T-helper 1 cell treated with Interleukin-12 subunit alpha and Interleukin-12 subunit beta and Interleukin-4 antibody, amounts not matched to agents 30 μg/mL and 1 μg/mL, for 36 hours (primary cell): ENCODE measurements at regions not wholly inside any gene's neighbourhood (a gene's known extent, or its start where the extent isn't known, plus 50 kb on each side); places are given as distances from the start of the nearest gene placed in this dataset.

ENCODE experiments used
- H3K27ac Mint-ChIP-seq: one replicate; pipeline ENCODE4 v1.8.0; 2021; ENCODE audit warnings: mild to moderate bottlenecking, mixed read lengths
- H3K27me3 Mint-ChIP-seq: one replicate; pipeline ENCODE4 v1.8.0; 2021; ENCODE audit warnings: low read depth, mixed read lengths
- H3K36me3 Mint-ChIP-seq: one replicate; pipeline ENCODE4 v1.8.0; 2021; ENCODE audit warnings: low read depth, mixed read lengths
- H3K4me1 Mint-ChIP-seq: one replicate; pipeline ENCODE4 v1.8.0; 2021; ENCODE audit warnings: low read depth, mixed read lengths
- H3K4me3 Mint-ChIP-seq: one replicate; pipeline ENCODE4 v1.8.0; 2021; ENCODE audit warnings: mild to moderate bottlenecking, moderate library complexity, mixed read lengths
- H3K9me3 Mint-ChIP-seq: one replicate; pipeline ENCODE4 v1.8.0; 2021; ENCODE audit warnings: mixed read lengths

DNA sequence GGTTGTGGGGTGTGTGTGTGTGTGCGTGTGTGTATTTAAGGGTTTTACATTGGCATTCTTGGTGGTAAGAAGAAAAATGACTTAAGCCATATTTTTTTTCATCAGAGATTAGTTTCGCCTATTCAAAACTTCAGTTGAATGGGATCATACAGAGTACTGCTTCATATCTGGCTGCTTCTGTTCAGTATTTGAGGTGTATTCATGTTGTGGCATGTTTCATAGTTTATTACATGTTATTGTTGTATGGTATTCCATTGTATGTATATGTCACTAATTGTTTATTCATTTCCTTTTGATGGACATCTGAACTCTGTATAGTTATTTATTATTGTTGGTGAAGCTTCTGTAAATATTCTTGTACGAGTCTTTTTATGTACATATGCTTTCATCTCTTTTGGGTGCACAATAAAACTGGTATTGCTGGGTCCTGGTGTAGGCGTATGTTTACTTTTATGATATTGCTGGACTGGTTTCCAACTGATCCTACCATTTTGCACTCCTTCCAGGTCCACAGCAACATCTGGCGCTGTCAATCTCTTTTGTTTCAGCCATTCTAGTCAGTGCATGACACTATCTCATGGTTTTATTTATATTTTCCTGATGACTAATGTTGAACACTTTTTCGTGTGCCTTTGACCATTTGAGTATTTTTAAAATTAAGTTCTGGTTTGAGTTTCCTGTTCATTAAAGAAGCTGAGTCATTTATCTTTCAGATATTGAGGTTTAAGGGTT lies 77.4 kb upstream of the MAF start:
- Mint-ChIP-seq H3K27ac (no peak overlapping the region), H3K27me3 (peaks cover 9% of the 10 kb centered on the region), H3K4me1 (no peaks in the 10 kb centered on the region), H3K36me3 (no peaks in the 10 kb centered on the region), H3K4me3 (no peak overlapping the region), H3K9me3 (no peaks in the 10 kb centered on the region)

GRCh38 chr16:79673635-79674034 lies 73.1 kb upstream of the MAF start:
- Mint-ChIP-seq H3K4me3 (no peak overlapping the region), H3K36me3 (no peaks in the 10 kb centered on the region), H3K4me1 (no peaks in the 10 kb centered on the region), H3K27me3 (peaks cover 9% of the 10 kb centered on the region), H3K27ac (no peak overlapping the region), H3K9me3 (peaks cover 27% of the 10 kb centered on the region)

DNA sequence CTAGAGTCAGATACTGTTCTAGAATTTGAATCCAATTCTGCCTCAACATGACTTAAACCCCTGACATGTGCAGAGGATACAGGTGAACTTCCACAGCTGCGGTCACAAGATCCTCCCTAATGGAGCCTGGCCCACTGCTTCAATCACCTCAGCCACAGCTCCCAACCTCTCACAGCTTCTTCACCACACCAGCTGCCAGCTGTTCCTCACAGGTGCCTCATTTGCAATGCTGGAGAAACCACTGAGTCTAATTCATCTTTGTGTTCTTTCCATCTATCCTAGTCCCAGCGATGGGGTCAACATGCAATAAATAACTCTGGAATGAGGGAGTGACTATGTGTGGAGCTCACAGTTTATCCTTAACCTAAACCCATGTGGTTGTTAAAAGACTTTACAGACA lies 72.0 kb upstream of the MAF start:
- no peak overlapping the region for H3K4me3 Mint-ChIP-seq
- peaks cover 2% of the 10 kb centered on the region for H3K4me1 Mint-ChIP-seq
- H3K27ac Mint-ChIP-seq: no peak overlapping the region
- H3K36me3 Mint-ChIP-seq: no peaks in the 10 kb centered on the region
- H3K9me3 Mint-ChIP-seq: peaks cover 30% of the 10 kb centered on the region
- H3K27me3 Mint-ChIP-seq: peaks cover 6% of the 10 kb centered on the region

DNA sequence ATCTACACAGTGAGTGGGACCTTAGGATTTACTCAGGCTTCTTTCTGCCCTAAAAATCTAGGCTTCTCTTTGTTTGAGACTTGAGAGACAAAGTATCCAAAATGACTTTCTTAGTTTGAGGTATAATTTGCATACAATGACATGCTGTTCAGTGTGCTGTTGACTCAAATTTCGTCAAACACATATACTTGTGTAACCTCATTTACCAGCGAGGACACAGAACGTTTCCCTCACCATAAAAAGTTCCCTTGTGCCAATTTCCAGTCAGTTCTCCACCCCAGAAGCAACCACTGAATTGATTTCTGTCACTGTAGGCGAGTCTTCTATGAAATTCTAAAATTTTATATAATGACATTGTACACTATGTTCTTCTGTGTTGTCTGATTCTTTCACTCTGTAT lies 68.0 kb upstream of the MAF start:
- no peaks in the 10 kb centered on the region for H3K36me3 Mint-ChIP-seq
- H3K27ac Mint-ChIP-seq: no peak overlapping the region
- peaks cover 2% of the 10 kb centered on the region for H3K4me1 Mint-ChIP-seq
- peaks cover 7% of the 10 kb centered on the region for H3K27me3 Mint-ChIP-seq
- peaks cover 30% of the 10 kb centered on the region for H3K9me3 Mint-ChIP-seq
- no peak overlapping the region for H3K4me3 Mint-ChIP-seq

- H3K4me1 Mint-ChIP-seq: peaks cover 2% of the 10 kb centered on the region
- peaks cover 32% of the 10 kb centered on the region for H3K9me3 Mint-ChIP-seq
- no peaks in the 10 kb centered on the region for H3K36me3 Mint-ChIP-seq
- H3K27me3 Mint-ChIP-seq: peaks cover 10% of the 10 kb centered on the region
- H3K27ac Mint-ChIP-seq: no peak overlapping the region
- H3K4me3 Mint-ChIP-seq: no peak overlapping the region
Measured at GRCh38 chr16:79665970-79666369, 65.4 kb upstream of the MAF start.

DNA sequence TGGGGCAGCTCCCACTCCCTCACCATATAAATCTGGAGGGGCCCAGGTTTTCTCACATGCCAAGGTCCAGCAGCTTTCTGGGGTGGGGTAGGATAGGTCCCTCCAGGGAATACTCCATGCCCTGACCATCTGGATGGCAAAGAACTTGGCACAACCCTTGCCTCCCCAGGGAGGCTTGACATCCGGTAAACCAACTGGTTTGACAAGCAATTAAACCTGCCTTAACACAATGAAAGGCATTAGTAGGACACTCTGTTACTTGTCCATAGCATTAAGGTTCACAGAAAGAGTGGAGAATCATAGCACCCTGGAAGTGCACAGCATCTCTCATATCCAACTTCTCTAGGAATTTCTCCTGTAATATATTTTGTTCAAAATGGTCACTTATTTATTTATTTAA lies 63.9 kb upstream of the MAF start:
- Mint-ChIP-seq H3K36me3 (no peaks in the 10 kb centered on the region), H3K27me3 (peaks cover 10% of the 10 kb centered on the region), H3K9me3 (peaks cover 21% of the 10 kb centered on the region), H3K4me1 (peaks cover 2% of the 10 kb centered on the region), H3K27ac (no peak overlapping the region), H3K4me3 (no peak overlapping the region)

DNA sequence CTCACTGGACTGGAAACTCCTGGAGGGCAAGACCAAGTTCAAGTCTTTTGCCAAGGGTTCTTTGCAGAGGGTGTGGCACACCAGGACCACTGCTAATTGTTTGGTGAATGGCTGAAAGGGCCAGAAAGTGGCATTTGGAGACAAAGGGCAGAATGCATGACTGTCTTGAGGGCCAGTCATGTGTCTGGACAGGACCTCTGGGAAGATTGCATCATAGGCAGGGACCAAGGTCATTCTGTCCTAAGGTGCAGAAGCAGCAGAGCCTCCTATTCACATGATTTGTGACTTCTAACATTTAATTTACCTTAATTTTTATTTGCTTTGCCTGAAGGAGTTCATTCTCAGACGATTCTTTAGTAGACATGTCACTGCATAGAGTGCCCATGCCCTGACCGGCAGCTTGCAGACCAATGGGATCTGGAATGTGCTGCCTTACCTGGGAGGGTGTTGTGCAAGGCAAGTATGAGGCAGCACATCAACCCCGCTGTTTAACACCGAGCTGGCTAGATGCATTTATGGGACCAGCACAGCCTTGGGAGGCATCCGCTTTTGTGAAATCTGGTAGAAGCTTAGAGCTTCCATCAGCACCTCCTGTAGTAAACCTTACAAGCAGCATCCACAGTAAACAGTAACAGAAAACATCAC lies 62.3 kb upstream of the MAF start:
- no peak overlapping the region for H3K4me3 Mint-ChIP-seq
- H3K9me3 Mint-ChIP-seq: peaks cover 11% of the 10 kb centered on the region
- peaks cover 10% of the 10 kb centered on the region for H3K27me3 Mint-ChIP-seq
- H3K36me3 Mint-ChIP-seq: no peaks in the 10 kb centered on the region
- no peak overlapping the region for H3K27ac Mint-ChIP-seq
- no peaks in the 10 kb centered on the region for H3K4me1 Mint-ChIP-seq

- Mint-ChIP-seq H3K9me3 (peaks cover 11% of the 10 kb centered on the region), H3K4me3 (no peak overlapping the region), H3K27ac (no peak overlapping the region), H3K4me1 (no peaks in the 10 kb centered on the region), H3K36me3 (no peaks in the 10 kb centered on the region), H3K27me3 (peaks cover 10% of the 10 kb centered on the region)
Measured at GRCh38 chr16:79662122-79662521, 61.6 kb upstream of the MAF start.

GRCh38 chr16:79661578-79661977 lies 61.0 kb upstream of the MAF start:
- Mint-ChIP-seq H3K27me3 (peaks cover 10% of the 10 kb centered on the region), H3K27ac (no peak overlapping the region), H3K9me3 (peaks cover 11% of the 10 kb centered on the region), H3K4me3 (no peak overlapping the region), H3K4me1 (no peaks in the 10 kb centered on the region), H3K36me3 (no peaks in the 10 kb centered on the region)

DNA sequence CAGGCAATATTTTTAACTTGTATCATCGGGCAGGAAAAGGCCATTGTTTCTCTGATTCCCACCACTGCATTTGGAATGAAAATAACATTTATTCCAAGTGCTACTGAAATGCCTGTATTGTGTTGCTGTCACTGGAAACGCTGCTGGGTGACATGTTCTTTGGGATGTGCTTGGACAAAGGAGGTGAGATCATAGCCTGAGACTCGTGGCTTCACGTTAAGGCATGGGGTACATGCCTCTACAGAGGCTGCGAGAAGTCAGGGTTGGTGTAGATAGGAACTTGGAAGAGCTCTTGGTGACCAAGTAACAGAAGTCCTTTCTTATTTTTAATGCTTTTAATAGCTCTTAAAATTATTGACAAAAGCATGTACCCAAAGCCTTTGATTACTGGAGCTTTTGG lies 58.8 kb upstream of the MAF start:
- Mint-ChIP-seq H3K27me3 (peaks cover 10% of the 10 kb centered on the region), H3K4me3 (no peak overlapping the region), H3K27ac (no peak overlapping the region), H3K4me1 (no peaks in the 10 kb centered on the region), H3K9me3 (peaks cover 11% of the 10 kb centered on the region), H3K36me3 (no peaks in the 10 kb centered on the region)

DNA sequence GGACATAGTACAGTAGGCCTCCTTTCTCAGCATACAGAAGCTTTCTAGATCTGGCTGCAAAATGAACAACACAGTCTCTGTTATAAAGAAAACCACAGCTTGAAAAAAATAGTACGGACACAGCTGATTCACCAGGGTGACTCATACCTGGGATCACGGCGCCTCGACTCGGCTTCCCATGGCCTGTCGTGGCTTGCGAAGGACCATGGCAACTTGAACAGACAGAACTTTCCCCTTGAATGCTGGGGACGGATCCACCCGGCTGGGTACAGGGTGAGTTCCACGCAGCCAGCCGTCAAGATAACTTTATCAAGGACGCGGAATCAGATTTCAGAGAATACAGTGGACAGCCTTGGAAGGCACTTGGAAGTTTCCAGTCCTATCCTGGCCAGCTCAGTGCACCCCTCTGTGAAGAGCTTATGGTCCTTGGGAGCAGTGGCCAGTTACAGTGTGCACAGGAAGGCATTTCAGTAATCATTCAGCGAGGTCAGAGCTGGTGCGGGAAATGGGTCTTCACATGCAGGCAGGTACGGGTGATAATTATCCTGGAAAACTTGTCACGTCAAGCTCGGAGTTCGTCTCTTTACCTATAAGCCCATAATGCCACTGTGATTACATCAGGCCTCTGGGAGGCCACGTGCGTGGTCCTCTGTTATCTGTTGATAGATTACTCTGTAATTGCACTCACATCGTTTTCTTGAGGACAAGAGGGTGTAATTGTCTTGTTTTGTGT lies 57.9 kb upstream of the MAF start:
- Mint-ChIP-seq H3K9me3 (peaks cover 11% of the 10 kb centered on the region), H3K4me3 (no peak overlapping the region), H3K27me3 (peaks cover 6% of the 10 kb centered on the region), H3K36me3 (no peaks in the 10 kb centered on the region), H3K27ac (no peak overlapping the region), H3K4me1 (no peaks in the 10 kb centered on the region)

DNA sequence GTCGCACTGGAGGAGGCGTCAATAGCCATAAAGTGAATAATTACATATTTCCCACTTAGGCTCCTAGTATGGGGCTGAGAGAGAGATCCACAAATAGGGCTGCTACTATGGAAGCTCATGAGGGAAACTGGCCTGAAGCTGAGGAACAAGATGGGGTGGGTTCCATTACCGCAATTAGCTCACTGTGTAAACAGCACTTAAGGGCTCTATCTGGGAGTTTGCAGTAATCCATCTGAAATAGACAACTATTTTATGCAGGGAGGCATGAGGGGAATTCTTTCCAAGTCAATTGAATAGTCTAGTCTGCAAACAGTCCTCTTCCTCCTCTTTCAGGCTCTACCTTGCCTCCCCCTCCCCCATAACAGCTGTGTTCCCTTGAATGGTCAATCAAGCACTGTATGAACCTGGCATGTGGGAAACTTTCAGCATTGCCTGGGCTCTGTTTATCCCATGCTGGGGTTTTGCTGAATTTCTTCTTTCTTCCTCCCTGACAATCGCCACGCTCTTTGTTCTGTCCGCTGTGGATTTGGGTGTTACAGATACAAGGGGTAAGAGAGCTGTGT lies 56.1 kb upstream of the MAF start:
- Mint-ChIP-seq H3K36me3 (no peaks in the 10 kb centered on the region), H3K27ac (no peak overlapping the region), H3K9me3 (peaks cover 6% of the 10 kb centered on the region), H3K27me3 (peaks cover under 1% of the 10 kb centered on the region), H3K4me1 (peaks cover 4% of the 10 kb centered on the region), H3K4me3 (no peak overlapping the region)

DNA sequence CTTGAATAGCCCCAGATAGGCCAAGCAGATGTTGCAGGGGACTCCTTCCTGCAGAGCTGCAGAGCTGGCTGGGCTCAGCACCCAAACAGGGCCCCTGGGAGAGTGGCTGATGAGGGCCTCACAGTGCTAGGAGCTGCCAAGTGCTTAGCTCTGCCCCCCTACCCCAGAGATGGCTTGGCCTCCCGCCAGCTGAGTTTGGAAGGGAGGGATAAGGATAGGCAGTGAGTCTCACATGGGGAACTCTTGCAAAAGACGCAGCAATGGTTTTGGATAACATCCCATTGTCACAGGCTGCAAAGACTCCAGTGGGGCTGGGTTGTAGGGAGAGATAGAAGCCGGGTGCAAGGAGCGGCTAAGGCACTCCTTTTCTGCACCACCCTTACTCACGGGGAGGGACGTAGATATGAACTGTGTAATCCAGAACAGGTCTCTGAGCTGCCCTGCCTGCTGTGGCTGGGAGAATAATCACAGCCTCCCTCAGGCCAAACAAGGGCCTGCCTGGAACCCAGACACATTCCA lies 52.9 kb upstream of the MAF start:
- Mint-ChIP-seq H3K27ac (no peak overlapping the region), H3K9me3 (no peaks in the 10 kb centered on the region), H3K36me3 (no peaks in the 10 kb centered on the region), H3K4me3 (no peak overlapping the region), H3K27me3 (peaks cover 5% of the 10 kb centered on the region), H3K4me1 (peaks cover 4% of the 10 kb centered on the region)

DNA sequence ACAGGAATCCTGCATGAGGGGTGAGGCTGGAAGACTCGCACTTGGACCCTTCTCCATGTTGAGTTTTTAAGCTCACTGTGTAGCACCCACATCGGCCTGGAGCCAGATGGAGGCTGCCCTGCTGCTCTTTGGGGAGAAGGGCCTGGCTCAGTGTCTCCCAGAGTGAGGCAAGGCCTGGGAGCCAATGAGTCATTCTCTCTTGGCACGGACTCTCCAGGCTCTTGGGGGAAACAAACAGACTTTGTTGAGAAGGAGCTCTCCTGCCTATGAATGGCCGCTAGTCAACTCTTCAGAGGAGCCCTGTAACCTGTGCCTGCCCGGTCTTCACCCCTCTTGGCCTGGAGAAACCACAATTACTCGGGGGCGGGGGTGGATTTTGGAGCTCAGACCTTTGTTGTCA lies 50.8 kb upstream of the MAF start:
- H3K9me3 Mint-ChIP-seq: peaks cover 5% of the 10 kb centered on the region
- peaks cover 8% of the 10 kb centered on the region for H3K4me1 Mint-ChIP-seq
- H3K4me3 Mint-ChIP-seq: no peak overlapping the region
- peaks cover 18% of the 10 kb centered on the region for H3K27me3 Mint-ChIP-seq
- H3K27ac Mint-ChIP-seq: no peak overlapping the region
- H3K36me3 Mint-ChIP-seq: no peaks in the 10 kb centered on the region
